GM21447 (cell line): ENCODE measurements at regions not wholly inside any gene's neighbourhood (a gene's known extent, or its start where the extent isn't known, plus 50 kb on each side); places are given as distances from the start of the nearest gene placed in this dataset.

Experiments
- ATAC-seq: cut with Tn5 transposase; IDR thresholded peaks from one replicate; pipeline ENCODE4 v1.9.1; 2021; ENCODE audit not compliant: unreplicated experiment

- no peak for ATAC-seq
Observed at GRCh38 chr13:57784633-57785032, 153.1 kb downstream of the PCDH17 start.

GRCh38 chr13:57787058-57787791, 155.7 kb downstream of the PCDH17 start:
- ATAC-seq: no peak

DNA sequence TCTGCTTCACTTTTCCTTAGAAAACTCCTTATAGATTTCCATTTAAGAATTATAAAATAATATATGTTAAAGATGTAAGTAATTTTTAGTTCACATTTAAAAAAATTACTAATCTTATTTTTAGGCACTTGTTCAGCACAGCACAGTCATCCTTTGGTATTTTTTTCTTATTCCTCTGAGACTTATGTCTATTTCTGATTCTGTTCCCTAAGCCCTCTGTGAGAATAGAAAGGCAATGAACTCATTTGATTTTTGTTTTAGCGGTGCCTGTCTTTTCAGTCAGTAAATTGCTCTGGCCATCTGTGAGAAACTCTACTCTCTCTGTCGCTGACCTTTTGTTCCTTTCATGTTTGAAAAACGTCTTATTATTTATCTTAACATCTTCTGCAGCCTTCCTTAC, 168.1 kb downstream of the PCDH17 start:
- ATAC-seq: no peak

DNA sequence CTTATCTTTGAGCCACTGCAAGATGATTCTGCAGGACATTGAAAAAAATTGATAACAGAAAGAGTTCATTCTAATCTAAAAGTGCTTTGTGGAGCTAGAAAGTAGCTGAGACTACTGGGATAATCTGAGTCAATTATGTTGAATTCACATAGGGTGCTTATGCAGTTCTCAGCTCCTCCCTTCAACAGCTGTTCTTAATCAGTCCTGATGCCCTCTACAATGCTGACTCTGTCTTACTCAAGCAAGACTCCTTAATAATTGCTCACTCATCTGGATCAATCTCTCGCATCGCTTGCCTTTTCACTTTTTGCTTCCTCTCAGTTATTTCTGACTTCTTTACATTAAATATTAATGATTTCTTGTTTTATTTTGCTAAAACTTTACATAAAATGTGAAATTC, 182.1 kb downstream of the PCDH17 start:
- no peak for ATAC-seq

- no peak for ATAC-seq
Observed at GRCh38 chr13:57815600-57815999, 184.1 kb downstream of the PCDH17 start.

- no peak for ATAC-seq
Observed at GRCh38 chr13:57820924-57821323, 189.4 kb downstream of the PCDH17 start.

GRCh38 chr13:57823704-57824103, 192.2 kb downstream of the PCDH17 start:
- no peak for ATAC-seq

- no peak for ATAC-seq
Observed at GRCh38 chr13:57824121-57824520, 192.6 kb downstream of the PCDH17 start.

DNA sequence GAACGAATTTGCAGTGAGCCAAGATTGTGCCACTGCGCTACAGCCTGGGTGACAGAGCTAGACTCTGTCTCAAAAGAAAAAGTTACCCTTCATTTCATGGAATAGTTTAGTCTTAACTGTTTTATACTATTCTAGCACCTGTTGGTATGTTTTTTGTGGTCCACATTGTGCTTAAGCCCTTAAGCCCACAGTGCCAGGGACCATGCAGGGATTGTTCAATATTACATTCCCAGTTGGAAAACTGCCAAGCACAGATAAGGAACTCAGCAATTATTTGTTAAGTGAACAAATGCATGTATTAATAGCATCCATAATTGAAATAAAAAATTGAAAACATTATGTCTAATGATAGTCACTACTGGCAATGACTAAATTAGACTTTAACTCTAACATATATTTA, 193.5 kb downstream of the PCDH17 start:
- ATAC-seq: no peak

DNA sequence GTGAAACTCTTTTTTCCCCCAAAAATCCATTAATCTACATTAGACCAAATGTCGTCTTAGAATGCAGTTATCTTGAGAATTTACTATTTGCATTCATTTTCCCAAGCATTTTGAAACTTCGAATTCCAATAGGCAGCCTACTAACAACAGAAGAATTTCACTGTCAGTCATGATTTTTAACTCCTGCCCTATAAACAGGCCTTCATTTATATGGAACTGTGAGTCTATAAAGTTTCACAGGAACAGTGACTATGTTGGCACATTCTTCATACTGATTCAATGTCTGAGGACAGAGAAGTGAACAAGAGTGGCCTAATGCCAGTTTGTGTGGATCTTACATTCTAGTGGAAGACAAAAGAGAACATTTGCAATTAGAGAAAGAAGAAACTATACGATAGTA, 198.0 kb downstream of the PCDH17 start:
- no peak for ATAC-seq

DNA sequence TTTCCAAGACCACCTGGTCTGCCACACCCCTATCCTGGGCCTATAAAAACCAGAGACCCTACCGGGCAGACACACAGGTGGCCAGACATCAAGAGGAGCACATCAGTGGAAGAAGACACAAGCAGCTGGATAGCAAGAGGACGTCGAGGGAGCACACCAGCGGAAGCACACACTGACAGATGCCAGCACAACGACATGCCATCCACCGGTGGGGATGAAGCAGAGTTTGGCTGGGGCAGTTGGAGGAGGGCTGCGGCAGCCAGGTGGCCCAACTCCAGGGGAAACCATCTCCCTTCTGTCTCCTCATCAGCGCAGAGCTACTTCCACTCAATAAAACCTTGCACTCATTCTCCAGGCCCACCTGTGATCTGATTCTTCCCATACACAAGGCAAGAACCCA, 200.6 kb downstream of the PCDH17 start:
- ATAC-seq: no peak

GRCh38 chr13:57837801-57838200, 206.3 kb downstream of the PCDH17 start:
- ATAC-seq: no peak

- ATAC-seq: no peak
Observed at GRCh38 chr13:57843521-57843920, 212.0 kb downstream of the PCDH17 start.

- no peak for ATAC-seq
Observed at GRCh38 chr13:57846600-57847173, 215.1 kb downstream of the PCDH17 start.

DNA sequence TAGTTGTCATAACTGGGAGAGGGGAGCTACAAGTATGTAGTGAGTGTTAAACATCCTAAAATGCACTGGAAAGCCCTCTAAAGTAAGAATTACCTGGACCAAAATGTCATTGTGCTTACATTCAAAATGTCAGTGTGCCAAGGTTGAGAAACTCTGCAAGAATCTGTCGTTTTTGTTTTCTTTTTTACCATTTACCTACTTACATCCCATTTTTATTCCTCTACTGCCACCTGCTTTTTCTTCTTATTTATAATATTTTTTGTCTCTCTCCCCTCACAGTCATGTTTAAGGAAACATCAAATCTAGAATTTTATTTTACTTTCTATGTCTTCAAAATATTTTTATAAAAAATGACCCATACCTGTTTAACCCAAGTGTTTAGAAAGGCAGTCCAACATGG, 226.4 kb downstream of the PCDH17 start:
- no peak for ATAC-seq

- ATAC-seq: no peak
Observed at GRCh38 chr13:57858376-57858775, 226.8 kb downstream of the PCDH17 start.

- ATAC-seq: no peak
Observed at GRCh38 chr13:57862879-57863278, 231.3 kb downstream of the PCDH17 start.

GRCh38 chr13:57865600-57866294, 234.2 kb downstream of the PCDH17 start:
- ATAC-seq: no peak

GRCh38 chr13:57874530-57874929, 243.0 kb downstream of the PCDH17 start:
- no peak for ATAC-seq

GRCh38 chr13:57877601-57878000, 246.1 kb downstream of the PCDH17 start:
- ATAC-seq: no peak

DNA sequence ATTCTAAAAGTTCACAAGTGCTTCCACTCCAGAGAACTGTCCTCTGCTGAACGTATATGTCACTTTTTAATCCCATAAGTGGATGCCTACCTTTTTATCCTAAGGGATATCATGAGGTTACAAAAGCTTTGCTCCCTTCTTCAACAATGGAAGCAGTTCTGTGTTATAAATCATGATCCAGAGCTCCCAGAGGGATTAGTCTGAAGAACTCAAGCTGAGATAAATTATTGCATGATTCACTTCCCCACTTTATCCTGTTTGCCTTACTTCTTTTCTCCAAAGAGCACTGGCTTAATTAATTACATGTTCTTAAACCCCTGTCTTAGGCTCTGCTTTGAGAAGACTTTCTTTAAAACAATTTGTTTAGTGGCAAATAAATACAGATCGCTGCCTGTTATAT, 246.7 kb downstream of the PCDH17 start:
- ATAC-seq: no peak

- no peak for ATAC-seq
Observed at GRCh38 chr13:57897225-57897624, 265.7 kb downstream of the PCDH17 start.
